H1 (cell line): ENCODE measurements at regions not wholly inside any gene's neighbourhood (a gene's known extent, or its start where the extent isn't known, plus 50 kb on each side); places are given as distances from the start of the nearest gene placed in this dataset.

Experiments
- CTCF ChIA-PET: fragments of 300-600 bp; sonication (Branson Sonifier 250); formaldehyde crosslinking; loops from one replicate; lab custom pipeline; 2021; ENCODE audit not compliant: partially characterized antibody; lab: Charles Lee
- POLR2A ChIA-PET: fragments of 300-600 bp; sonication (Branson Sonifier 250); formaldehyde crosslinking; loops from one replicate; lab custom pipeline; 2021; ENCODE audit warnings: inconsistent platforms; ENCODE audit not compliant: partially characterized antibody; lab: Charles Lee
- DNase-seq, 2 experiments: peaks; one replicate each; pipeline versions ENCODE4 v3.0.0 to v3.0.0-alpha.2; 2010 to 2022; ENCODE audit warnings: low spot score in 2 of 2, low read depth in 1 of 2, mixed read lengths in 1 of 2
- FAIRE-seq: peaks from 2 replicates; lab custom pipeline; 2011; peaks lifted over from hg19 to GRCh38; lab: Jason Lieb, UNC
- H2AFZ ChIP-seq: 2 replicates; pipeline ENCODE4 v1.8.1; 2012; ENCODE audit warnings: low read length, inconsistent platforms
- H2AK5ac ChIP-seq: 2 replicates; pipeline ENCODE4 v1.6.1; 2013; ENCODE audit warnings: low read depth, low read length
- H2BK120ac ChIP-seq: replicated peaks from 2 replicates; pipeline ENCODE3; 2013; ENCODE audit warnings: low read depth, low read length, inconsistent platforms
- H2BK12ac ChIP-seq: 2 replicates; pipeline ENCODE4 v1.6.1; 2013; ENCODE audit warnings: low read depth, low read length
- H2BK15ac ChIP-seq: 2 replicates; pipeline ENCODE4 v1.6.1; 2013; ENCODE audit warnings: low read length
- H2BK20ac ChIP-seq: 2 replicates; pipeline ENCODE4 v1.6.1; 2013; ENCODE audit warnings: low read length
- H2BK5ac ChIP-seq: 2 replicates; pipeline ENCODE4 v1.6.1; 2013; ENCODE audit warnings: low read depth, low read length
- H3K14ac ChIP-seq: 2 replicates; pipeline ENCODE4 v1.6.1; 2013; ENCODE audit warnings: inconsistent platforms; ENCODE audit not compliant: insufficient read length
- H3K18ac ChIP-seq: 2 replicates; pipeline ENCODE4 v1.6.1; 2013; ENCODE audit warnings: low read length; ENCODE audit errors: extremely low read depth
- H3K23ac ChIP-seq: 2 replicates; pipeline ENCODE4 v1.6.1; 2013; ENCODE audit warnings: inconsistent platforms; ENCODE audit not compliant: insufficient read length
- H3K23me2 ChIP-seq: 2 replicates; pipeline ENCODE4 v1.6.1; 2013; ENCODE audit warnings: low read depth, low read length
- H3K27ac ChIP-seq: 2 replicates; pipeline ENCODE4 v1.6.1; 2011; ENCODE audit warnings: low read depth, low read length, inconsistent platforms
- H3K27me3 ChIP-seq, 4 experiments: replicated peaks in 1 of 4; 1 replicate in 1 of 4; 2 replicates in 3 of 4; pipeline versions ENCODE4 v1.6.1 to v1.8.1; 2011 to 2013; ENCODE audit warnings: low read length in 3 of 4, mild to moderate bottlenecking in 3 of 4, inconsistent platforms in 2 of 4, mixed read lengths in 2 of 4, moderate library complexity in 1 of 4; ENCODE audit not compliant: control insufficient read depth in 3 of 4, insufficient read depth in 3 of 4; ENCODE audit errors: extremely low read depth in 1 of 4
- H3K36me3 ChIP-seq, 4 experiments: 2 replicates each; pipeline versions ENCODE4 v1.6.1 to v1.8.1; 2011 to 2013; ENCODE audit warnings: mild to moderate bottlenecking in 4 of 4, low read length in 3 of 4, moderate library complexity in 2 of 4, control low read depth in 1 of 4, inconsistent platforms in 1 of 4; ENCODE audit not compliant: insufficient read depth in 4 of 4, control insufficient read depth in 2 of 4
- H3K4ac ChIP-seq: replicated peaks from 2 replicates; pipeline ENCODE3; 2013; ENCODE audit warnings: low read length, low read depth, mixed read lengths, inconsistent platforms; ENCODE audit not compliant: insufficient read length
- H3K4me1 ChIP-seq, 4 experiments: replicated peaks in 1 of 4; 1 replicate in 1 of 4; 2 replicates in 3 of 4; pipeline versions ENCODE4 v1.6.1 to v1.8.1; 2011 to 2013; ENCODE audit warnings: low read length in 3 of 4, inconsistent platforms in 2 of 4, mixed read lengths in 1 of 4; ENCODE audit not compliant: insufficient read depth in 4 of 4, control insufficient read depth in 3 of 4
- H3K4me2 ChIP-seq, 2 experiments: 2 replicates each; pipeline versions ENCODE4 v1.6.1 to v1.8.1; 2011 to 2013; ENCODE audit warnings: low read depth in 2 of 2, low read length in 2 of 2, control low read depth in 1 of 2, inconsistent platforms in 1 of 2, mild to moderate bottlenecking in 1 of 2; ENCODE audit not compliant: insufficient read depth in 1 of 2
- H3K4me3 ChIP-seq, 4 experiments: fragments of 200-600, 300-600 bp in 1 of 4; sonication (generic), shearing (Covaris generic), sonication (Bioruptor Twin) in 1 of 4; 2 replicates each; pipeline versions ENCODE4 v1.5.1 to v1.8.1; 2011 to 2016; ENCODE audit warnings: low read length in 4 of 4, low read depth in 3 of 4, control low read depth in 2 of 4, inconsistent platforms in 2 of 4, mild to moderate bottlenecking in 2 of 4, mixed read lengths in 1 of 4, moderate library complexity in 1 of 4; ENCODE audit not compliant: insufficient read depth in 2 of 4; ENCODE audit errors: extremely low read depth in 1 of 4
- H3K56ac ChIP-seq: replicated peaks from 2 replicates; pipeline ENCODE3; 2013; ENCODE audit warnings: low read depth, mild to moderate bottlenecking, mixed read lengths, low read length, inconsistent platforms; ENCODE audit not compliant: insufficient read length
- H3K79me1 ChIP-seq: 2 replicates; pipeline ENCODE4 v1.6.1; 2013; ENCODE audit warnings: low read depth, low read length, control low read depth
- H3K79me2 ChIP-seq, 2 experiments: 2 replicates each; pipeline versions ENCODE4 v1.6.1 to v1.8.1; 2012 to 2013; ENCODE audit warnings: low read length in 2 of 2, mild to moderate bottlenecking in 2 of 2, inconsistent platforms in 1 of 2; ENCODE audit not compliant: insufficient read depth in 2 of 2, control insufficient read depth in 1 of 2
- H3K9ac ChIP-seq, 4 experiments: replicated peaks in 1 of 4; 1 replicate in 1 of 4; 2 replicates in 3 of 4; pipeline versions ENCODE4 v1.6.1 to v1.8.1; 2011 to 2013; ENCODE audit warnings: low read depth in 3 of 4, low read length in 3 of 4, control low read depth in 2 of 4, mild to moderate bottlenecking in 2 of 4, moderate library complexity in 2 of 4, inconsistent platforms in 1 of 4; ENCODE audit errors: extremely low read depth in 1 of 4
- H3K9me3 ChIP-seq, 2 experiments: 2 replicates each; pipeline versions ENCODE4 v1.6.1 to v1.8.1; 2012 to 2013; ENCODE audit warnings: mild to moderate bottlenecking in 2 of 2, moderate library complexity in 2 of 2, control low read depth in 1 of 2, inconsistent platforms in 1 of 2, low read depth in 1 of 2, low read length in 1 of 2, mixed read lengths in 1 of 2; ENCODE audit not compliant: insufficient read depth in 2 of 2
- H4K20me1 ChIP-seq, 2 experiments: replicated peaks in 1 of 2; 2 replicates each; pipeline versions ENCODE3 to v1.8.1; 2011 to 2013; ENCODE audit warnings: inconsistent platforms in 2 of 2, low read length in 2 of 2, mild to moderate bottlenecking in 1 of 2; ENCODE audit not compliant: insufficient read depth in 2 of 2, control insufficient read depth in 1 of 2
- H4K5ac ChIP-seq: 2 replicates; pipeline ENCODE4 v1.6.1; 2013; ENCODE audit warnings: low read length, low read depth, mixed read lengths, inconsistent platforms; ENCODE audit not compliant: insufficient read length
- H4K8ac ChIP-seq: 2 replicates; pipeline ENCODE4 v1.8.0; 2013; ENCODE audit warnings: mild to moderate bottlenecking, moderate library complexity, low read length, inconsistent platforms; ENCODE audit not compliant: insufficient read depth; ENCODE audit errors: extremely low read depth
- H4K91ac ChIP-seq: replicated peaks from 2 replicates; pipeline ENCODE3; 2013; ENCODE audit warnings: low read length, mixed read lengths, inconsistent platforms; ENCODE audit not compliant: insufficient read length
- ATF2 ChIP-seq: IDR thresholded peaks from 2 replicates; pipeline ENCODE4 v1.6.1; 2012; ENCODE audit warnings: low read length, inconsistent platforms
- BACH1 ChIP-seq: IDR thresholded peaks from 2 replicates; pipeline ENCODE4 v1.6.1; 2012; ENCODE audit warnings: low read length, improper control_type of control experiment
- RBBP5 ChIP-seq: IDR thresholded peaks from 2 replicates; pipeline ENCODE4 v1.7.1; 2012; ENCODE audit warnings: low read depth, mild to moderate bottlenecking, inconsistent platforms, low read length, moderate library complexity, borderline replicate concordance
- TCF12 ChIP-seq: IDR thresholded peaks from 2 replicates; pipeline ENCODE4 v1.6.1; 2011; ENCODE audit warnings: low read depth, mild to moderate bottlenecking, low read length
- WGBS, 2 experiments: shearing (Covaris generic) in 1 of 2; methylation state at CpG; one replicate each; pipeline versions ENCODE4 v1.1.6 to v1.1.7; 2013 to 2015; ENCODE audit warnings: low lambda C conversion rate in 2 of 2, mixed read lengths in 2 of 2, inconsistent platforms in 1 of 2, low coverage in 1 of 2, missing lambda C conversion rate in 1 of 2; ENCODE audit not compliant: insufficient replicate concordance in 2 of 2, insufficient coverage in 1 of 2, insufficient read length in 1 of 2; ENCODE audit errors: extremely low coverage in 1 of 2, missing lambda C conversion rate in 1 of 2; 5-methylcytosine and 5-hydroxymethylcytosine counted together

GRCh38 chr18:22585821-22586220, 168.1 kb upstream of the CTAGE1 start:
- POLR2A ChIA-PET, result no interaction called here
- Histone ChIP-seq H2AFZ (no peak overlapping the region), H3K27ac (no peak overlapping the region), H2BK120ac (no peak overlapping the region), H3K4me3 (no peak overlapping the region), H3K36me3 (no peaks in the 10 kb centered on the region), H2BK20ac (no peak overlapping the region), H3K4me1 (no peaks in the 10 kb centered on the region), H3K9me3 (no peaks in the 10 kb centered on the region), H3K79me2 (no peaks in the 10 kb centered on the region), H3K4ac (no peak overlapping the region), H2AK5ac (no peak overlapping the region), H3K27me3 (no peaks in the 10 kb centered on the region), H3K23me2 (no peaks in the 10 kb centered on the region; the same call in 1 of the 2 replicates), H2BK12ac (no peak overlapping the region), H3K79me1 (no peaks in the 10 kb centered on the region), H4K91ac (no peak overlapping the region), H3K14ac (no peak overlapping the region), H2BK15ac (no peak overlapping the region), H3K23ac (no peak overlapping the region), H2BK5ac (no peak overlapping the region), H4K20me1 (no peaks in the 10 kb centered on the region), H3K4me2 (no peak overlapping the region), H3K9ac (no peak overlapping the region), H4K8ac (no peak overlapping the region), H3K18ac (no peak overlapping the region), H4K5ac (no peak overlapping the region), H3K56ac (no peak overlapping the region)
- CTCF ChIA-PET, result no interaction called here
- WGBS, 2 experiments, result 77% methylated on average over 2 of the region's 2 CpGs; no CpG with 5 or more reads in 1 of the 2 experiments
- DNase-seq (no peak), FAIRE-seq (no peak)
- TF ChIP-seq BACH1, result no peak
- no peak for TF ChIP-seq ATF2
- TF ChIP-seq TCF12, result no peak
- no peak for TF ChIP-seq RBBP5
